ENCODE measurements at regions not wholly inside any gene's neighbourhood (a gene's known extent, or its start where the extent isn't known, plus 50 kb on each side); places are given as distances from the start of the nearest gene placed in this dataset.

DNA sequence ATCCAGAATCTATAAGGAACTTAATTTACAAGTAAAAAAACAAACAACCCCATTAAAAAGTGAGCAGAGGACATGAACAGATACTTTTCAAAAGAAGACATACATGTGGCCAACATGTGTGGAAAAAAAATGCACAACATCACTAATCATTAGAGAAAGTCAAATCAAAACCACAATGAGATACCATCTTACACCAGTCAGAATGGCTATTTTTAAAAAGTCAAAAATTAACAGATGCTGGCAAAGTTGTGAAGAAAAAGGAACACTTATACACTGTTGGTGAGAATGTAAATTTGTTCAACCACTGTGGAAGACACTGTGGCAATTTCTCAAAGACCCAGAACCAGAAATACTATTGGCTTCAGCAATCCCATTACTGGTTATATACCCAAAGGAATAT is 830.0 kb upstream of the ALCAM start:
- DNase-seq, result no peak

DNA sequence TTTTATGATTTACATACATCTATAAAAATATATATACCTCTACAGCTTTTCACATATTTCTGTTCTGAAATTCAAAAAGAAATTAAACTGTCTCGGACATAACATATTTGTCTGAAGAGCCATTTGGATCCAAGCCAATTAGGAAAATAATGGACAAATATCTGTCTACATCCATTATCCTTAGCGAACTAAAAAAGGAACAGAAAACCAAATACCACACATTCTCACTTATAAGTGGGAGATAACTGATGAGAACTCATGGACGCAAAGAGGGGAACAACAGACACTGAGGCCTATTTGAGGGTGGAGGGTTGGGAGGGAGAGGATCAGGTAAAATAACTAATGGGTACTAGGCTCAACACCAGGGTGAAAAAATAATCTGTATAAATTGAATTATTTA is 829.4 kb upstream of the ALCAM start:
- DNase-seq, result no peak

DNA sequence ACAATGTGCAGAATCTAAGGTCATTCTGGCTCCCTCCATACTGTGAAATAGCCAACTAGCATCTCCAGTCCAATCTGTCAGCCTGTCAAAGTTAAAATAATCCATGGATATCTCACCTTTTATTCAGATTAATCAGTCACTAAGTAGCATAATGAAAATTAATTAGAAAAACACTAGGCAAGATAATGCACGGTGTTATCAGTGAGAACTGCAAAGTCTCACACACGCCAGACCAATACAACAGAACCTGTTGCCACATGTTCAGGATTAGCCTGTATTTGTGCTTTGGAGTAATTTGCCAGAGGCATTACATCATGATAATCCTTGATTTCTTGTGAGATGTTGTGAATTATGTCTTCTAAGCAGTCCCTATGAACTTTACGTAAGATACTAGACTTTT is 820.4 kb upstream of the ALCAM start:
- DNase-seq, result no peak

DNA sequence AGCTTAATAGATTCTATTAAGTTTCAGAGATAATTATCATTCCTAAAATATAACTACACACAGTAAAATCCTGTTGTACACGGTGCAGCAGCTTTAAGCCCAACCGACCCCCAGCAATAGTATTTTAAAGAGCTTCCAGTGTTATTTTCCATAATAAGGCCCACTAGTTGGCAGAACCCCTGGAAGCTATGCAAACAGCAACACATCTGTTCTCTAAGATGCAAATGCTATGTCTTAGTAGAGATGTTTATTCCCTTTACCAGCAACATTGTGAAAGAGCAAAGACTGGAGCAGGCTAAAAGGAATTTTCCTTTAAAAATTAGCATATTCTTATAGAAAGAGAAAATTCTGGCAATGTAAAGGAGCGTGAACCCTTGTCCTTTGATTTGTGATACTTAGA is 819.7 kb upstream of the ALCAM start:
- DNase-seq, result no peak

DNA sequence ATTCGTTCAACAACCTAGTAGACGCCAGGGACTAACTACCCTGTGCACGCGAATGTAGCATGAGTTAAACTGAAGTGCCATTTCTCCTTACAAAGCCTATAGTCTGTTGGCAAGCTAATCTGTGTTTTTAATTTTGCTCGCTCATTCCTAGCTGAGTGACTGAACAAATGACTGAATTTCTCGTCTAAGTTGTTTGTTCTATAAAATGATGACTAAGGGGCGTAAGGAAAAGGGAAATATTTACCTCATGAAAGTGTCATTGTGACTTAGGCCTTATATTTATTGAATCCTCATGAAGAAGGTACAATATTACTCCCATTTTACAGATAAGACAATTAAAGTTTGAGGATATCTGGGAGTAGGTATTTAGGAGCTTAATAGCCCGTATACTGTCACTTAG is 818.3 kb upstream of the ALCAM start:
- DNase-seq, result no peak

DNA sequence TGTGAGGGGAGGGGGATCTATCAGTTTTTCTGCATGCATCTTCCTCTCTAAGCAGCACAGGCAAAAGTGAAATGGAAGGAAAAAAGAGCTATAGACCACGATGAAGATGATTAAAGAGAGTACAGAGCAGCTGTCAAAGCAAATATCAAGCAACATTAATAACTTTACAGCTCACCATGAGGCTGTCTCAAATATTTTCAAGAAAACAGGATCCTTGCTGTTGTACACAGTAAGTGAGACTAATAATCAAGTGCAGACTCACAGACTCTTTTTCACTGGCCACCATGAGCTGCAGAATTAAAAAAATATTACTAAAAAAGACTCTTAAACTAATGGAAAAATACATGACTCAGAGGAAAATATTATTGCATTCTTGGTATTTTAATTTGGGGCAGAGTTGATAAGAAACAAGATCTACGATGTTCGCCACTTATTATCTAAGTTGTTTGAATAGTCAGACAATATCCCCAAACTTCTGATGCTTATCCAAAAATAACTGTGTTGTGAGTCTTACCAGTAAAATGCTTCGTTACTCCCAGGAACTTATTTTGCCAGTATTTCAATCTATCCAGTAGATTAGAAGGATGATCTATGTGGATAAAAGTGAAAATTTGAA is 817.5 kb upstream of the ALCAM start:
- no peak for DNase-seq

DNA sequence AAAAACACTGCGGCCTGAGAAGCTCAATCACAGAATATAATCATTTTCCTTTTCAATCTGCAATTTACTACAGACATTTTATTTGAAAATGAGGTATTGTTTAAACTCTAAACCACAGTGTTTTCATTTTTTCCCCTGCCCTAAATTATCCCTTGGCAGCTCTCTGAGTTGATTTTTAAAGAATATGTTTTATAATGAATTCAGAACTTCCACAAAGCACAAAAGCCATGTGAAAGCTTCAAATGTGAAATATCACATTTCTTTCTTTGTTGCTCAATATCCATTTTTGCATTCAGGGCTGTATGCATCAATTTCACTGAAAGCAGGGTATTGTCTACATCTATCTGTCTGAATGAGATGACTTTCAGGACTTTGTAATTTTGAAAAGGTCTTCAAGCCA is 813.6 kb upstream of the ALCAM start:
- no peak for DNase-seq

DNA sequence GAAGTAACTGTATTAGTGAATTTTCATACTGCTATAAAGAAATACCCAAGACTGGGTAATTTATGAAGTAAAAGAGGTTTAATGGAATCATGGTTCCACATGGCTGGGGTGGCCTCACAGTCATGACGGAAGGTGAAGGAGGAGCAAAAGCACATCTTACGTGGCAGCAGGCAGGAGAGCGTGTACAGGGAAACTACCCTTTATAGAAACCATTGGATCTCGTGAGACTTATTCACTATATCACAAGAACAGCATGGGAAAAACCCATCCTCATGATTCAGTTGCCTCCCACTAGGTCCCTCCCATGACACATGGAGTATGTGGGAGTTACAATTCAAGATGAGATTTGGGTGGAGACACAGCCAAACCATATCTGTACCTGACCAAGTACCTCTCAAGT is 812.3 kb upstream of the ALCAM start:
- no peak for DNase-seq

DNA sequence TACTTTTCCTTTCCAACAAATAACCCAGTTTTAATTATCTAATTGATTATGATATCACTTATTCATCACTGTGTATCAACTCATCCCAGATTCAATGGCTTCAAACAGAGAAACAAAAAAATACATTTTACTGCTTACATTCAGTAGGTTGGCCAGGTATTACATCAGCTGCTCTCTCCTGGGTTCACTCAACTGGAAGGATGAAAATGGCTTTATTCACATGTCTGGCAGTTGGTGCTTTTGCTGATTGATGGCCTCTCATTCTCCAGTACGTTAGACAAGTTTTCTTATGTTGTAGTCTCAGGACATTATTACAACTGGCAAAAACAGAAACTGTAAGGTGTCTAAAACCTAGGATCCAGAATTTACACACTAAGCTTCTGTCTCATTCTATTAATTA is 811.0 kb upstream of the ALCAM start:
- DNase-seq, result peak; percentile 43

DNA sequence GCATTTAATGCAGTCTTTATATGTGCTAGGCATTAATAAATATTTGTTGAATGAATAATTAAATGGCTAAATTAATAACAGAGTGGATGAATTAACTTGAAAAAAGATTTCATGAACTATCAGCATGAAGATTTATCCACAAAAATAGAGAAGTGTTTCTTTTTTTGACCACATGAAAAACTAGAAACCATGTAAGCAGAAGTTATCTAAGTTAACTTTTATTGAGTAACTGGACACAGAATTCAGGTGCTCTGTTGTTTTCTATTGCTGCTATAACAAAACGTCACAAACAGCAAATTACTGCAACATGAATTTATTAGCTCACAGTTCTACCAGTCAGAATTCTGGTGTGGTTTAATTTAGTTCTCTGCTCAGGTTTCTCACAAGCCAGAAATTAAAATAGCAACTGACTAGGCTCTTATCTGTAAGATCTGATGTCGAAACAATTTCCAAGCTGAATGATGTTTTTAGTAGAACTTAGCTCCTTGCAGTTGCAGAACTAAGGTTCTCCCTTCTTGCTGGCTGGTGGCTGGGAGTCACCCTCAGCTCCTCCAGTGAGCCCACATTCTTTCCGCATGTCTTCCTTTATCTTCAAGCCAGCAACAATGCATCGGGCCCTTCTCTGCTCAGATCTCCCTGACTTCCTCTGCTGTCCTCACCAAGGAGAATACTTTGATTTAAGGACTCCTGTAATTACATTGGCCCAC is 810.2 kb upstream of the ALCAM start:
- DNase-seq, result no peak

DNA sequence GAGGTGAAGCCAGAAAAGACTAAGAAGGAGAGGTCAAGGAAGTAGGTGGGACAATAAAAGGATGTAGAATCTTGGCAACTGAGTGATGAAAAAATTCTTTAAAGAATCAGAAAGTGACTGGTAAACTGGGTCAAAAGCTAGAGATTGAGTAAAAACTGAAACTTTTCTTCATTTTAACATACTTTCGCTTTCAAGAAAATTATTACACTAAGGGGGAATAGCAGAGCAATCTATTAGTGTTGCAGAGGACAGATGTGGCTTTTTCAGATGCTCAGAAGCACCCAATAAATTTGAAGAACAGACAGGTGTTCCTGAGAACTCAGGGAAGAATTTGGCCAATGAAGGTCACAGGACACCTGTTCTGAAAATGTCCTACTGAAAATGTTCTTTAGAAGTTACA is 805.4 kb upstream of the ALCAM start:
- no peak for DNase-seq

DNA sequence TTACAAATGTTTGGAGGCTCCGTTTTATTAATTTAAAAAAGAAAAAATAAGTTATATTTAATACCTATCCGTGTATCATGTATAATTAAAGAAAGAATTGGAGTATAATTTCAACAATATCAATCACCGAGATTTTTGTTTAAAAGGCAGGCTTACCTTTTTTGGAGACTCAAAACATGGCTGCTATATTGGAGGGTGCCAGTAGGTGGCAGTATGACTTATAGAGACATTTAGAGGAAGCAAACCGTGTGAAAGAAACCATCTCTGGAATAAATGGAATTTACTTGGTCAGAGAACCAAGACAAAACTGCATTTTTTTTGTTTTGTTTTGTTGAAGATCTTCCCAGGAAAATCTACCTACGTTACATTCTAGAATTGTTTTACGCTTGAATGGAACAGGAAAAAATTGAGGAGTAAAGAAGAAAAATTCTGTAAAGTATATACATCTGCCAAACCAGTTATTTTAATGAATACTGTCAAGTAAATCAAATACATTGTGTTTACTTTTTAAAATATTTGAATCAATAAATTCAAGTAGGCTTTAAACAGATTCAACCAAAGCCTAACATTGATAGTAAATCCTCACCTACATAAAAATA is 802.6 kb upstream of the ALCAM start:
- DNase-seq, result no peak

DNA sequence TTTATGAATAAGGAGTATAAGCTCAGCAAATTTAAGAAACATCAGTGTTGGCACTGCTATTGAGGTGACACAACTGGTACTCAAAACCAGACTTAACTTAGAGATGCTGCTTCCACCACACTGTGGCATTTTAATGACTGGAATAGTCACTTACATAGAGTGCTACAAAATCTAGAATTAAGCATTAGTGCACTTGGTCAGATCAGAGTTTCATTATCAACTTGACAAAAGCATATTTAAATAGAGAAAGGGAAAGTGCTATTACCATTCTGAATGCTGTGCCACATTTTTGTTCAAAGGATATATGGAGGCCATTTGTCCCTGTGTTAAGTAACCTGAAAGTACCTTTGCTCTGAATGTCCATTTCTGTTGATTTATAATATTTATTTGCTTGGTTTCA is 800.7 kb upstream of the ALCAM start:
- no peak for DNase-seq

DNA sequence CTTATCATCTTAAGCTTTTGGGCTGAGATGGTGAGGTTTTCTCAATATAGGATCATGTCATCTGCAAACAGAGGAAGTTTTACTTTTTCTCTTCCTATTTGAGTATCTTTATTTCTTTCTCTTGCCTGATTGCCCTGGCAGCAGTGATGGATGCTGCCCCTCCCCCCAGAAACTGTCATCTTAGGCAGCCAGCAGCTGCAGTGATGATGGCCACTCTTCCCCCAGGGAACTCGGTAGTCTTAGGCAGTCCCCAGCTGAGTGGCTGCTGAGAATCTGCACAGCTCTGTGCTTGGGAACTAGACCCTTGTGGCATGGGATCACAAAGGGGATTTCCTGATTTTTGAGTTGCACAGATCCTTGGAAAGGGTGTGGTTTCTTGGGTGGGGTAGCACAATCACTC is 791.1 kb upstream of the ALCAM start:
- DNase-seq, result no peak

DNA sequence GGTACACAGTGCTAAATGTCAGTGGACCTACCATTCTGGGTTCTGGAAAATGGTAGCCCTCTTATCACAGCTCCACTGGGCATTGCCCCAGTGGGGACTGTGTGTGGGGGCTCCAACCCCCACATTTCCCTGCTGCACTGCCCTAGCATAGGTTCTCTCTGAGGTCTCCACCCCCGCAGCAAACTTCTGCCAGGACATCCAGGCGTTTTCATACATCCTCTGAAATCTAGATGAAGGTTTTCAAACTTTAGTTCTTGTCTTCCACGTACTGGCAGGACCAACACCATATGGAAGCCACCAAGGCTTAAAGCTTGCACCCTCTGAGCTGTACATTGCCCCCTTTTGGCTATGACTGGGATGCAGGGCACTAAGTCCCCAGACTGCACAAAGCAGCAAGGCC is 788.2 kb upstream of the ALCAM start:
- DNase-seq, result no peak

DNA sequence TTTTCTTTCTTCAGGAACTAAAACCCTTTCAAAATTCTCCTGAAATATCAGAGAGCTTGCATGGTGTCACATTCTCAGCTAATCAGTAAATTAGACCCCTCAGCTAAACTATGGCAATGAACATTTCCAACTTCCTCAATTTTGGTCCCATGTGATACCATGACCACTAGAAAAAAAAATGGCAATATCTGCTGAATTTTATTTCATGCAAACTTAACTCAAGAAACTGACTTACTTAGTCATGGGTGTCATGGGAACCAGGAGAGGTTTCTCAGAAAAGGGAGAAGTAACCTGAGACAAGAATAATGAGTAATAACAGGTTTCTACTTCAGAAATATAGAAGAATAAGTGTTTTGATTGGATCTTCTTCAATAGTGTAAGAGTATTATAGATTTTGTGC is 784.6 kb upstream of the ALCAM start:
- DNase-seq, result no peak

DNA sequence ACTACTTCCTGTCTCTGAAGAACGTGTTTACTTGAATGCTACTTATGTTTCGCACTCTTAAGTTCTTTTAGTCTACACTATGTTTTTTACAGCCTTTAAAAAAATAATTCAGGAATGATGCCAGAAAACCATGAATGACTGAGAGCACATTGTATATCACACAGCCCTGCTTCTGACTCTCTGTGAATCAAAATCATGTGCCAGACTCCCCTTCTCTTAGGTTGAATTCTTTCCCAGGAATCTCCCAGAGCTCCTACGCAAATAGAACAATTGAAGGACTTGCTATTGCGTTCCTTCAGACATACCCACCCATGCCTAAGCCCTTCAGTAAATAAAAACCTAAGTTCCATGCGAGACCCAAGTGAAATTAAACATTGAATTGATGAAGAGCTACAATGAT is 782.0 kb upstream of the ALCAM start:
- DNase-seq, result no peak

DNA sequence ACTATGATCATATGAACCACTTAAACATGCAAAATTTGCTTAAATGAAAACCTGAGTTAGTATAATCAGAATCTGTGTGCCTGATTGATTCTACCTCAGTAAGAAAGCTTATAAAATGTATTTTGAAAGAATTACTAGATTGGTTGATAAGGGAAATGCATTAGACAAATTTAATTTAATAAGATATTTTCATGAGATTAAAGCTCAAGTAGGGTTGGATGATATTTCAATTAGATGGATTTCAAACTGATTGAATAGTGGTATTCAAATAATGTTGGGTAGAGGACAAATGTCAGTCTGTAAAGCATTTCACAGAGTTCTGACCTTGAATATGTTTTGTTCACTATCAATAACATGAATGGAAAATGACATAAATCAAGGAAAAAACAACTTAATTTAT is 780.4 kb upstream of the ALCAM start:
- no peak for DNase-seq

DNA sequence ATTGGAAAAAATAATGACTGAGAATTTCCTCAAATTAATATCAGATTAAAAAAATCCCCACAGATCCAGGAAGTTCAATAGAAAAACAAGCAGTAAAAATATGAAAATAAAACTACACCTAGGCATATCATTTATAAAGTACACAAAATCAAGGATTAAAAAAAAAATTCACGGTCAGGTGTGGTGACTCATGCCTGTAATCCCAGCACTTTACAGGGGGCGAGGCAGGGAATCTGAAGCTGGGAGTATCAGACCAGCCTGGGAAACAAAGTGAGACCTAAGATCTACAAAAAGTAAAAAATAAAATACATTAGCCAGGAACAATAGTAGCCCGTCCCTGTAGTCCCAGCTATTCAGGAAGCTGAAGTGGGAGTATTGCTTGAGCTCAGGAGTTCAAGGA is 778.3 kb upstream of the ALCAM start:
- DNase-seq, result no peak

DNA sequence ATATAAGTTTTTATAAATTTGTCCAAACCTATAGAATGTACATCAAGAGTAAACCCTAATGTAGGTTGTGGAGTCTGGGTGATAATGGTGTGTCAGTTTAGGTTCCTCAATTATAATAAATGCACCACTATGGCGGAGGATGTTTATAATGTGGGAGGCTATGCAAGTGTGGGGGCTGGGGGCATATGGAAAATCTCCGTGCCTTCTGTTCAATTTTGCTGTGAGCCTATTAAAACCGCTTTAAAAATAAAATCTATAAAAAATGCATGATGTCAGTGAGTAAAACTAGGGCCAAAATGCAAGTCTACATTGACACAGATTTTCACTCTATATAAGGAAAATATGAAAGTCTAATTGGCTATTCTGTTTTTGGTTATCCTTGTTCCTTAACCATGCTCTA is 774.9 kb upstream of the ALCAM start:
- DNase-seq, result no peak

DNA sequence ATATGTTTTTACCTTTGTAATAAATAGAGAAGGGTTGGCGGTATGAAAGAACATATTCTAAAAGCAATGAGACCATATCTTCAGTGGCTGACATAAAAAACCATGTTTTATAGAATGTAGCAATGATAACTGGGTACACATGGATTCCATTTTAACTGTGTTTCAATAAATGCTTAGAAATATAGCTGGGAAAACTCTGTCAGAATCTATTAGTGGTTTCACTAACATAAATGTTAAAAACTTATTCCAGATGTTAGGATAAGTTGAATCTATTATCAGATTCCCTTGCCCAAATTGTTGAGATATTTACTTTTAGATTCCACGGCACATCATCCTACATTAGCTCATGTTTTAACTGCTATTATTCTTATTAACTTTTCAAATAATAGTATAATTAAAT is 772.2 kb upstream of the ALCAM start:
- DNase-seq, result no peak

DNA sequence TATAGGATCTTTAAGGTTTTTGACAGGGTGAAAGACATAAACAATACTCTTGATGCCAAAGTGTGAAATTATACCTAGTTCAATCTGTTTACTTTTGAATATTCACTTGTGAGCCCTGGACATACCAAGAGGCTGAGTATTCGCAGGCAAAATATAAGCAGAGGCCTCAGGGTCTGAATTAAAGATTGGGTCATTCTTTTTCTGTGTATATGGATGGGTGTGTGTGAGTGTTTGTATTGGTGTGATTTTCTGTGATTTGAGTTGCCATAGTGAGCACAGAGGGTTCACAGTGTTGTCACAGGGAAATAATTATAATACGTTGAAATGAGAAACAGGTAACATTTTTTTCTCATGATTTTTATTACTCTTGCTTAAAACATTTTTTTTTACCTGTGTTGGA is 770.7 kb upstream of the ALCAM start:
- DNase-seq, result no peak

DNA sequence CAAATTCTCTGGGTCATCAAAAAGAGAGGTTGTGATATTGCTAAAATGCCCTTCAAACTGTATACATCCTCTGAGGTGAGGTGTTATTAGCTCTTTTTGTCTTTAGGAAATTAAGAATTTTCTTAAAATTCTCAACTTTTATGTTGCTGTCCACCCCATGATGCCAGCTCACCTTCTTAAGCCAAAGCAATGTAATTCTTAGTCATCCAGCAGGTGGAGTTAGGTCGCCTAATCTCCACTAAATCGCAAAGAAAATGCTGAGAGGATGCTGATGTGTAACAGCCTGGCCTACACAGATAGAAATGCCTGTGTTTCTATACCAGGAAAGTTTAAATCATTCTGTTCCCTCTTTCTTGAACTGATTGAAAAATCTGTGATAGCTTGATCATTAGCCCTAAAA is 770.2 kb upstream of the ALCAM start:
- DNase-seq, result peak; percentile 67

DNA sequence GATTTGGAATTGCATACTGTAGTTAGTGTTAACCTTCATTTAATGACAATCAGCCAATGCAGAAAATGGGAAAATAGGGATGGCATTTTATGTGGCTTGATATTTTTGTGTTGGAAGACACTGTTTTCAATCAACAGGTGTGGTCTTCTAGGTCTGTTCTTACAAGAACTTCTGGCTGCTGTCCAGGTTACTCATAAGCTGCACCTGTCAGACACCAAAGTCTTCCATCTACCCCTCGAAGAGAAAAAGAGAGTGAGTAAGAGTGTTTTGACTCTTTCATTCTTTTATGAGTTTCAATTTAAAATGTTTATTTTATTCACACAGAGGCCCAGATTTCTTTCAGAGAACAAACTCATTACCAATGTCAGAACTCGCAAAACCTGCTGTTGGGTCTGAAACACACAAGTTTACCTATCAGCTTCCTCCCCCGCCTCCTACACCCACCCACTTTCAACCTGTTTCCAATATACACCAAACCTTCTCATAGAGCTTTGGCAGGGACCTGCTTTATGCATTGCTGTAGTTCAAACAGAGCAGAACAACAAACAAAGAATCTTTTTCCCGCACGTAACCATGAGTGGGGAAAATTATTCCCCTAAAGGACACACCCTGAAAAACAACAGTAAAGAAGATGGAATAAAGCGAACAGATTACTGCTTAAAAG is 767.7 kb upstream of the ALCAM start:
- DNase-seq, result peak; percentile 93
